NCI-H345 treated with DMSO at 0.1 percent for 48 hours (cell line): ENCODE measurements at regions not wholly inside any gene's neighbourhood (a gene's known extent, or its start where the extent isn't known, plus 50 kb on each side); places are given as distances from the start of the nearest gene placed in this dataset.
"Not testable (repeated sequence)": the region's sequence is repeated elsewhere in the genome, so short reads cannot be mapped to it uniquely, and the experiment has no call there.

Experiments used
- DNase-seq: peaks from one replicate; lab custom pipeline; 2025; ENCODE audit not compliant: unreplicated experiment; lab: John Stamatoyannopoulos, UW

DNA sequence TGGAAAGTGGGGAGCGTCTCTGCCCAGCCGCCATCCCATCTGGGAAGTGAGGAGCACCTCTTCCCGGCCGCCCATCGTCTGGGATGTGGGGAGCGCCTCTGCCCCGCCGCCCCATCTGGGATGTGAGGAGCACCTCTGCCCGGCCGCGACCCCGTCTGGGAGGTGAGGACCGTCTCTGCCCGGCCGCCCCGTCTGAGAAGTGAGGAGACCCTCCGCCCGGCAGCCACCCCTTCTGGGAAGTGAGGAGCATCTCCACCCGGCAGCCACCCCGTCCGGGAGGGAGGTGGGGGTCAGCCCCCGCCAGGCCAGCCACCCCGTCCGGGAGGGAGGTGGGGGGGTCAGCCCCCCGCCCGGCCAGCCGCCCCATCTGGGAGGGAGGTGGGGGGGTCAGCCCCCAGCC lies 190.0 kb upstream of the MGAT5 start:
- not testable (repeated sequence) for DNase-seq

DNA sequence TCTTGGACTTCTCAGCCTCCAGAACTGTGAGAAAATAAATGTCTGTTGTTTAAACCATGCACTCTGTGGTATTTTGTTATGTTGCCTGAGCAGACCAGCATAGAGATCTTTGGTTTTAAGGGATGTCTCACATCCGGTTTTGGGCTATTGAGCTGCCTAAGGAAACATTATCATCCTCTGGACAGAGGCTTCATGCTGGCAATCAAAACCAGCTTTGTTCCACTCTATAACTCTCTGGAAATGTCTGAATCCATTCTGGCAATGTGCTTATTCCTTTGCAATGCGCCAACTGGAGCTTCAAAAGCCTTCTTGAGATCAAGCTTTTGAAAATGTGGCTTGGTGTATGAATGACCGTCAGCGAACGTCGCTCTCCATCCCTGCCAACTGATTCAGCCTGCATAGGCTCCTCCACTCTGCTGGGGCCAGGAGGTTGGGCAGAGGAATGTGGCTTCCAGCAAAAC lies 183.6 kb upstream of the MGAT5 start:
- no peak for DNase-seq

DNA sequence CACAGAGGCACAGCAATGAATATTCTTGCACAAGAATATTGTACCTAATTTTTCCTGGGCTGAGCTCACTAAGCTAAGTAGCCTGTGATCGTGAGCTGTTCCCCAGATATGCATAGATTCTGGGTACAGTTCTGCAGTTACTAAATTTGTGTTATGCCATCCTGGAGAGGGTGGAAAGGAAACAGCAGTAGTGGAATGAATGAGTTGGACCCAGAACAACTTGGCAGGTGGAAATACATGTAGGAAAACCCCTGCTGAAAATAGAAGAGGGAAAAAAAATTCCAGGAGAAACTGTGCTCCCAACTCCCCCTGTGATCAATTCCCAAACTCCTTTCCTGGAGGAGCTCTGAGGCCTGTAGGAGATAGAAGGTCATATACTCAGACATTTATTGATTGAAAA lies 181.5 kb upstream of the MGAT5 start:
- no peak for DNase-seq

DNA sequence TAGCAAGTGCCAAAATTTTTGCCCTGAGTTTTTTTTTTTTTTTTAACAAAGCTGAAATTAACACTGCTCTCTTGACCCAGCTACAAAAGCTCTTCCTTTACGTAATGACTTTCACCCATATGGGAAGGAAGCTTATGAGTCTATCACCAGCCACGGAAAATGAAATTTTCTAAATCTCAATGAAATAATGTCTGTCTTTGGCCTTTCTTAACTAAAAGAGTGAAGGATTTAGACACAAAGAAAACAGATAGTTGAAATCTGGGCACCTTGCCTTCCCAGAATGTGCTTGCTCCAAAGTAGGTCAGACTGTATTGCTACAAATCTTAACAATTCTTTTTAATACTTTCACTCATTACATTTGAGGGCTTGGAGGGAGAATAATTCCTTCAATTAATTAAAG lies 180.8 kb upstream of the MGAT5 start:
- DNase-seq, result no peak

DNA sequence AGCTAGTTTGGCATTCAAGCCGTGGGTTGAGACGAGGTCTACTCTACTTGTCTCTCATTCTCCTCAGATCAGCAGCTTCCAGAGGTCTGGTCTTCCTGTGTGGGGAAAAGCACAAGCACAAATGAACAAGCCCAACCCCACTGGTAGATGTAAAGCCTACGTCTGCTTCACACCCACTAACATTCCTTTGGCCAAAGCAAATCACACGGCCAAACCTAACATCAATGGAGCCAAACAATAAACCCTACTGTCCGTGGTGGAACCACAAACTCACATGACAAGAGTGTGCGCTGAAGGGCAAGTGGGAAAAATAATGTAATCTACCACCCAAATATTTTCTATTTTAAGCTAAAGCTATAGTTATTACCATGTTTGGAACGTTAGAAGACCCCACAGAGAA lies 179.3 kb upstream of the MGAT5 start:
- no peak for DNase-seq

DNA sequence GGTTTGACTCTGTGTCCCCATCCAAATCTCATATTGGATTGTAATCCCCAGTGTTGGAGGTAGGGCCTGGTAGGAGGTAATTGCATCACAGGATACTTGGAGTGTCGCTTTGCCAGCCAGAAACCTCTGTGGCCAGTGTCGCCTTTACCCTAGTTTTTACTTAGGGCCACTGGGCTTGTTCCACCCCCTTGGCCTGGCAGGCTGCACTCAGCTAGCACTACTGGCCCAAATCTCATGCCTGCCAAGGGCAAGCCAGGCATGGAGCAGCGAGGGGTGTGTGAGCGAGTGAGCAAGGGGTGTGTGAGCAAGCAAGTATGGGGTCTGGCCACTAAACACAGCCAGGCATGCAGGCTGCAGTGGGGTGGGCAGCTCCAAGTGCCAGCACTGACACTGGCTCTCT lies 178.7 kb upstream of the MGAT5 start:
- DNase-seq, result no peak

DNA sequence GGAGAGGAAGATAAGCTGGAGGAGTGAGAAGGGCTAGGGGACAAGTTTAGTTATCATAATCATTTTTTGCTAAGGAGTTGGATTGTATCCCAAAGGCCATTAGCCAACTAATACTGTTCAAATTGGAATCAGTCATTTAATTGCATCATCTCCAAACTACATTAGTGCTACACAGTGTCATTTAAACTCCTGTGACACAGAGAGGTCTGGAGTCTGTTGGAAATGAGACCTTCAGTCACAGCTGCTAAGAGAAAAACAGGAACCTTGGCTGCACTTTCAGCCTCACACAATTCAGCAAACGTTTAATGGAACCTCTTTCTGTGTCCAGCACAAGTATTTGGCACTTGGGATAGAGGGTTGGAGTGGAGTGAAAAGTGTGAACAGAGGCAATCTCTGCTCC lies 175.5 kb upstream of the MGAT5 start:
- DNase-seq, result no peak

DNA sequence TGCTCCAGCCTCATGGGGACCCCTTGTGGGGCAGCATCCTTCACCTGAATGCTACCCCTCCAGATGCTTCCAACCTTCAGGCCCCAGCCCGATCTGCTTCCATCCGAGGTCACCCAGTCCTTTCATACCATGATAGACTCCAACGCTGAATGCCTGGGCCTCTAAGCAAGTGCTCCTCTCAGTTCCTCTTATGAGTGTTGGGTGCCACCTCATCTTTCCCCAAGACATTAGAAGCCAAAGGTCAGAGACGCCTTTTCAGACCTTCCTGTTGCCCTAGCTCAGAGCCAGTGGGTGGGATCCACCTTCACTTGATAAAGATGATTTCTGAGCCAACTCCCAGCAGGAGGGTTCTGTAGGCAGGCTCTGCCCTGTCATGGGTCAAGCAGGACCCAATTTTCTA lies 174.5 kb upstream of the MGAT5 start:
- no peak for DNase-seq

DNA sequence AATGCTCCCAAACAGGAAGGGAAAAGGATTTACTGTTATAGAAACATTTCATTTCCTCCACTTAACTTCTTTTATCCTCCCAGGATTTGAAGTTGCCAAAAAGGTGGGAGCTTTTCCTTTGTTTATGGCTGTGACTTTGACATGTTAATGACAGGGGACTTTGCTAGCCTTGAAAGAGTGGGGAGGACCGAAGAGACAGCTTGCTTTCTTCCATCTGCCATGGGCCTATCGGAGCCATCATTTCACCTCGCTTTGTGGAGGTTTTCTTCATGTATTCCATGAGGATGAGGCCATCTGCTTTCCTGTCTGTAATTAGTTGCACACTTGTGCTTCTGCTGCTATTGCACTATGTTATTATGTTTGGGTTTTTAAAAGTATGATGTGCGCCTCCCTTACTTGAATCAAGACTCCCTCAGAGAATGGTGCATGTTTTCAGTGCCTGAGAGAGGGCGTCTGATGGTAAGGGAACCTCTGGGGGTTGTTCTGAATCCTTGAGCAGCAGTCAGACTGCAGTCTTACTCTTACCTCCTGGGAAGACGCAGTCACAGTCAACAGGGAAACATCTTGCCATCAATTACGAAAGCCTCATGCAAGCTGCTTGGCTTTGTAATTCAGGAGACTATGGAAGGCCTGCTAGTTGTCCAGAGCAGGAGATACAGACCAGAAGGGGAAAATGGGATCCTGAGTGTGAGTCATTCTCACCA lies 173.3 kb upstream of the MGAT5 start:
- DNase-seq, result no peak

DNA sequence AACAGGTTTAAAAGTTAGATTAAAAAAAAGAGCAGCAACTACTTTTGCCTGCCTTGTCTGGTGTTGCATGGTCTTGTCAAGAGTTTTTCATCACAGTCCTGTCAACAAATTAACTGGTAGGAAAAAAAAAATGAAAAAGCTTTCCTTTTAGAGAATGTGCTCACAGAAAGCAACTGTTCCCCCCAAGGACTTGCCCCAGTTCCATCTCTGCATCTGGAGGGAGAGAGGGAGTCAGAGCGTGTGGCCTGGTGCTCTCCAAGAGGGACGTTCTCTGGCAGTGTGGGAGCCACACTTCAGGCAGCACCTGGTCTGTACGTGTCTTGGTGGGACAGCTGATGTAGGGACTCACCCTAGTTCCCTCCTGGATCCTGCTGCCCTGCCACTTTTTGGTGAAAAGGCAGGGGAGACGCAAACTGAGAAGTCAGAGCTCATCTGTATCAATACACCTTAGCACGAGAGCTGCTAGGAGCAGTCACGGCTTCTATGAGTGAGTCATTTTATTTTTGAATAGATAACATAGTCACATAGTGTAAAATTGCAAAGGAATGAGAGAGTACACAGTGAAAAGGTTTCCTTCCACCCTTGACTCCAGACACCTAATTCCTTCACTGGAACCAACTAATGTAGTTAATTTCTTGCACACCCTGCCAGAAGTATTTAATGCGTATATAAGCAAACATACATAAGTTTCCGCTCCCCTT lies 172.5 kb upstream of the MGAT5 start:
- no peak for DNase-seq

DNA sequence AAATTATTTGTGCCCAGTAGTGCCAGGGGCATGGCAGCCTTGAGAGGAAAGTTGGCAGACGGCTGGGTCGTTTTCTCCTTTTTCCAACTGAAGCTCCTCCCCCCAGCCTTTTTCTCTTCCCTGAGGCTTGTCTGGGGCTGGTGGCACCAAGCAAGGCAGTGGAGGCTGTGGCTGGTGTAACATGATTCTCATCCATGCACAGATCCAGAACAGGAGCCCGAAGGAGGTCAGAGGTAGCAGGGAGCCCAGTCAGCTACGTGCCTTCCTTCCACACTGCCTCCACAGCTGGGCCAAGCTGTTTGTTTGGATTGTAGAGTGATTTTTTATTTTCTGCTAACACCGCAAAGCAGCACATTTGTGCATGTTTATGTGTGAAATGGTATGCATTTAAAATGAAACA lies 170.3 kb upstream of the MGAT5 start:
- no peak for DNase-seq

DNA sequence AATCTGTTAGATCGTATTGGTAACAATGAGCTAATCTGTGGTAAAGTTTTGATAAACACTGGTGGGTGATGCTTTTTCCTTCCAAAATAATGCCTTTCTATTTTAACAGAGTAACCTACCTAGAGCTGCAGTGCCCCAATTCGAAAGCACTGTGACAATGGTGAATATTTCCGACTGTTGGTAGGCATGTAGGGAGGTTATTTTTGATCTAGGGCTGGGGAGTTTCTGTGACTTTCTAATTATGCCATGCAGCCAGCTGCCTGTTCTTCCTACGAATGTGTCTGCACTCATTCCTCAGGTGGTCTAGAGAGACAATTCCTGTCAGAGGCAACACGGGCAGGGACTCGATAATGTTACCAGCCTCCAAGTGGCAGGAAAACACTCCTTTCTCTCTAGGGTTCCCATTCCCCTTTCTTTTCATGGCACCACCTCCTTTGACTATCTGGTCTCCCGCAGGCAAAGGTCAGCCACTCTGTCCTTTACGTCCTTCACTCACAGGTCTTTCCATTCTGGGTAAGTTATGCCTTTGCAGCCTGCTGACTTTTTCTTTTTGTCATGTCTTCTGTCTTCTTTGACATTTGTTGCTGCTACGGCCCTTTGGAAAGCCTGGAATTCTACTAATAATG lies 167.2 kb upstream of the MGAT5 start:
- no peak for DNase-seq

DNA sequence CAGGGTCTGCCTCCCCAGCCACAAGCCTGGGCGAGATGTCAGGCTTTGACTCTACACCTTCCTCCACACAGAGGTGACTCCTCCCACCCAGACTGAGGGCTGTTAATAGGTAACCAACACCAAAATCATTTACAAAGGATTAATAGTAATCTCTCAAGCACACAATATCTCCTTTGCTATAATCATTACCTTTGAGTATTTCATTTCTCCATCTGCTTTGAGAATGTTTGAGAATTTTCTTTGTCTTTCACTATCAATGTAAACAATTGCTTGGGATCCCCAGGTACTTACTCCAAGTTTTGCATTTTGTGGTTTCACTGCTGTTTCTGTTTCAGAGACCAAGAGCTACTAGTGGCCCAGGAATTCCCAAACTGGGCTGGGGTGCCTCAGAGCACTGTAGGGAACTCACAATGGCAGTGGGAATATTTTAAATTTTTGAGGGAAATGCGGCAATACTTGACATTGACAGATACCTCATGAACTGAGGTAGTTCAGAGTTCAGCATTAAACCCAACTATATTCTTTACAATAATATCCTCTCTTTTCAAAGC lies 166.4 kb upstream of the MGAT5 start:
- DNase-seq, result no peak

DNA sequence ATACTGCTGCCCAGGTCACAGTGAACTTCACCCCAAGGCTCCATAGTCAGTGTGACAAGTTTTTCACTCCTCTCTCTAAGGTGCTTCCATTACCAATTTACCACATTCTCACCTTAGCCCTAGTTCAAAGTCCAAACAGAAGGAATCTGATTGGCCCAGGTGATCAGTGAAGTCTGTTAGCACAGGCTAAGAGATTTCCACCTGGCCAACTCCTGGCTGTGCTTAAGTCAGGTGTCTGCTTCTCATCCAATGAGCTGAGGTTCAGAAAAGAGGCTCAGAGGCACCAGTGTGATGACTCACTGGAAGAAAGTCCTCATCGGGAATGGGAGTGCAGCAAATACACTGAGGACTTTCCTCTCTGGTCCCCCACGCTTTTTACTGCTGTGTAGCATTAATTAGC lies 164.4 kb upstream of the MGAT5 start:
- DNase-seq, result no peak

DNA sequence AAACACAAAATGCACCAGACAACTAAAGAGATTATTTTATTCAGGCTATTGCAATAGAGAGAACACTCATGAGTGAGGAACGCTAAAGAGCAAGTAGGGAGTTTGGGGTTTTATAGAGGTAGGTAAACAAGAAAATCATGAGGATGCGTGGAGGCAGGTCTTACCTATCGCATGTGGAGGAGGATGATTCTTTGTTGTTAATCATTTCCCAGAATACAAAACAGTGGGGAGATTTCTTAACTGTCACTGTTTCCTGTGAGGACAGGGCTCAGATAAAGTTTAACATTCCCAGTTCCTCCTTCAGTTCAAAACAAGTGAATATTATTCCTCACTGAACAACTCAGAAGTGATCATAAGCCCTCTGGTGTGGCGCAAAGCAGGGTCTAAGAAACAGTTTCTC lies 156.1 kb upstream of the MGAT5 start:
- no peak for DNase-seq

DNA sequence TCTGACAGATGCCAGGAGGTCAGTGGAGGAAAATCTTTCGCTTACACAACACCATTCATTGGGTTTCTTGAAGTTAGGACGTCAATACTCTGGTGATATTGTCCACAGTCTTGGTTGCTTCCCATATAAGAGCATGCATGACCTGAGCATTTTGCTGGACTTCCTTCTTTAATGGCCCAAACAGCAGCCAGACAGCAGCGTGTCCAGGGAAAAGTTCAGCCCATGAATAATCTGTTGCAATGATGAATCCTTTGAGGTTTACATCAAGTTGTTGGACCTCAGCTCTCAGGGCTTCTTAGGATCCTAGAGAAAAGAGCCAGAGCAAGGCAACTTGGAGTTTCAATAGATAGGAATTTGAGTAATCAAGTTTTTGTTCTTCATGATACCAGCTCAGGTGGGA lies 155.6 kb upstream of the MGAT5 start:
- DNase-seq, result no peak

DNA sequence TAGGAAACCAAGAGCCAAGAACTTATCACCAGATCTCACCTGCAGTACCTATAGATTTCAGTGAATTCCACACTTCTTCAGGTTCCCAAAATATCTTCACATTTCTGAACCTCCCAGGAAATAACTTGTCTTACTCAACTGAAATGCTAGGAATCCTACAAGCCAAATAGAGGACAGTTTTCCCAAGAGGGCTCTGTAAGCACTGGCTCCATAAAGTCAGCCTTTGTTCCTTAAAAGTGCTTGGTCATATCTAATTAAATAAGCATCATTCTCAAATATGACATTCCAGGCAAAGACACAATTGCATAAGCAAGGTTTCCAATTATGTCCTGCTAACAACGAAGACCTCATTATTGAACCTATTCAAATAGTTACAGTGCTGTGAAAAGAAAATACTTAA lies 154.6 kb upstream of the MGAT5 start:
- no peak for DNase-seq

DNA sequence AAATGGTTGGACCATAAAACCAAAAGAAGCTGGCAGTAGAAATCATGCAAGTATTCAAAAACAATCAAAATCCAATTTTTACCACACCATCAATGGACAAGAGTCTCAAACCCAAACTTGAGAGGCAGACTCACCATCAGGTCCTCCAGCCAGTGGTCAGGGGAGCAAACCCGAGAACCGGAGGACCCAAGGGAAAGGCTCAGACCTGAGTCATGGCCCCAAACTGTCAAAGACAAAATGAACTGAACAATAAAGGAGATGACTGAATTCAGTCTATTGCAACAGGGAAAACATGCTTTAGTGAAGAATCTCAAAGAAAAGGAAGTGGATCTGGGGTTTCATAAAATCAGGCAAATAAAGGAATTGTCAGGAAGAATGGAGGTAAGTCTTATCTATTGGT lies 150.7 kb upstream of the MGAT5 start:
- no peak for DNase-seq

DNA sequence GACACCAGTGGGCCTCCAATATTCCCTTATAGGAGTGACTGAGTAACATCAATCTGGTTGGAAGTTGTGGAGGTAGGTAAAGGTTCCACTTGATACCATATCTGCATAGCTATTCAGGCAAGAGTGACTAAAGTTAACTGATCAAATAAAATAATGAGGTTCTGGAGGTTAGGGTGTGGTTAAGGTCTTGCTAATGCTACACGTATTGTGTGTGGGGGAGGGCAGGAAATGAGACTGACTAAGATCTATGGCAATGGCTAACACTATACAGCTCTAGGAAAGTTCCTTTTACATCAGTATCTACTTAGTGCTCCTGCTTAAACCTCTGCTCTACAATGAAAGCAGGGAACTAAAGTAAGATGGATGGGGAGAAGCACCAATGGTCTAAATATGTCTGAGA lies 149.1 kb upstream of the MGAT5 start:
- DNase-seq, result no peak

DNA sequence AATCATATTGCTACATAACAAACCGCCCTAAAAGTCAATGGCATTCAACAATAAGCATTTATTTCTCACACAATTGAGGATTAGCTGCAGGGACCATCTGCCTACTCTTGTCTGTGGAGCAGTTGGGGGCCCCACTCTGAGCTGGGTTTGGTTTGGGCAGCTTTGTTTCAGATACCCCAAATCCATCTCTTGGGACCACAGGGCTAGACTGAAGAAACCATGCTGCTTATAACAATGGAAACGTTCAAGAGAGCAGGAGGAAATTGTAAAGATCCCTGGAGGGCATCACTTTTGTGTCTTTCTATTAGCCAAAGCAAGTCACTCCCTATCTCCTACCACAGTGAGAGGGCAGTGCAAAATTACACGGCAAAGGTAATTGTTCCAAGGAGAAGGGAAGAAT lies 146.5 kb upstream of the MGAT5 start:
- no peak for DNase-seq

DNA sequence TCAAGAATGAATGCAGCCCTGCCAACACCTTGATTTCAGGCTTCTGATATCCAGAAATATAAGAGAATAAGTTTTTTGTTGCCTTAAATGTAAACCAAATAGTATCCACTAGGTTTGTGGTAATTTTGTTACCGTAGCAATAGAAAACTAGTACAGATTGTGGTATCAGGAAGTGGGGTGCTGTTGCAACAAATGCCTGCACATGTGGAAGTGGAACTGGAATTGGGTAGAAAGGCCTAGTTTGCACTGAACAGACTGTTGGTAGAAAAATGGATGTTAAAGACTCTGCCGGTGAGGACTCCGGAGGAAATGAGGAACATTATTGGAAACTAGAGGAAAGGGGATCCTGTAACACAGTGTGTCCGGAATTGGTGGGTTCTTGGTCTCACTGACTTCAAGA lies 145.8 kb upstream of the MGAT5 start:
- DNase-seq, result no peak

DNA sequence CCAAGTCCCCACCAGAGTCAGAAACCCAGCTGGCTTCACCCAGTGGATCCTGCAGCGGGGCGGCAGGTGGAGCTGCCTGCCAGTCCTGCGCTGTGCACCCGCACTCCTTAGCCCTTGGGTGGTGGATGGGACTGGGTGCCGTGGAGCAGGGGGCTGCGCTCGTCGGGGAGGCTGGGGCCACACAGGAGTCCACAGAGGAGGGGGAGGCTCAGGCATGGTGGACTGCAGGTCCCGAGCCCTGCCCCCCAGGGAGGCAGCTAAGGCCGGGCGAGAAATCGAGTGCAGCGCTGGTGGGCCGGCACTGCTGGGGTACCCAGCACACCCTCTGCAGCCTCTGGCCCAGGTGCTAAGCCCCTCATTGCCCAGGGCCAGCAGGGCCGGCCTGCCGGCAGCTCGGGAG lies 144.6 kb upstream of the MGAT5 start:
- no peak for DNase-seq
